HL-60 (cell line): ENCODE measurements at regions not wholly inside any gene's neighbourhood (a gene's known extent, or its start where the extent isn't known, plus 50 kb on each side); places are given as distances from the start of the nearest gene placed in this dataset.

Source experiments
- DNase-seq, 2 experiments: peaks; one replicate each; pipeline ENCODE4 v3.0.0-alpha.2; 2010 to 2020; ENCODE audit warnings: low read depth in 1 of 2, low spot score in 1 of 2
- H3K27ac ChIP-seq: fragments of 250-450 bp; sonication (Bioruptor Pico); replicated peaks from 2 replicates; pipeline ENCODE4 v1.5.1; 2020; ENCODE audit warnings: mild to moderate bottlenecking, moderate library complexity
- H3K27me3 ChIP-seq: fragments of 250-450 bp; sonication (Bioruptor Pico); 2 replicates; pipeline ENCODE4 v1.5.1; 2021; ENCODE audit warnings: mild to moderate bottlenecking, moderate library complexity; ENCODE audit not compliant: insufficient read depth, poor library complexity, severe bottlenecking
- H3K4me3 ChIP-seq: replicated peaks from 2 replicates; pipeline ENCODE4 v1.5.1; 2011; ENCODE audit warnings: mild to moderate bottlenecking, control low read depth, low read length; ENCODE audit not compliant: insufficient read depth
- GABPA ChIP-seq: IDR thresholded peaks from 2 replicates; pipeline ENCODE4 v1.6.1; 2012; ENCODE audit warnings: low read depth
- POLR2AphosphoS5 ChIP-seq: IDR thresholded peaks from 2 replicates; pipeline ENCODE4 v1.6.1; 2012; ENCODE audit warnings: low read depth
- SPI1 ChIP-seq: IDR thresholded peaks from 2 replicates; pipeline ENCODE4 v1.6.1; 2012; ENCODE audit warnings: low read depth, mild to moderate bottlenecking, borderline replicate concordance
- TF ChIP-seq, protein P1 (sequence below): IDR thresholded peaks from 2 replicates; pipeline ENCODE4 v1.6.1; 2012; ENCODE audit warnings: low read depth; ENCODE audit not compliant: insufficient replicate concordance
- TF ChIP-seq, protein P2 (sequence below): IDR thresholded peaks from one replicate; pipeline ENCODE4 v1.5.1; 2011; ENCODE audit warnings: low read length, control low read depth, inconsistent platforms; ENCODE audit not compliant: insufficient read depth

DNA sequence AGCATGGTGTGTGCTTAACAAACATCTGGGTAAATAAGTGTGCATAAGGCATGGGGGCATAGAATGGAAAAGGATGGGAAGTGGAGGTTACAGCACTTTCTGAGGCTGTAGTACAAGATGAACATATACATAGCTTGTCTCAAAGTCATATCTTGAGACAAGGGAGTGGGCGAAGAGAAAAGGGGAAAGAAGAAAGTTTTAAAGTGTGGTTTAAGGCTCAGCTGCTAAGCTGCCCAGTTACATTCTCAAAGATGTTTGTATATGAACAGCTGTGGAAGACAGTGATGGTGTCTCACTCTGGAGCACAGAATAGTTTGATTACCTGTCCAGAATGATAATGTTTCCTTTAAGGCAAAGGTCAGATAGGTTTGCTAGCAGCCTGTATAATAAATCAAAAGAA lies 61.9 kb upstream of the LANCL2 start:
- DNase-seq, result no peak
- Histone ChIP-seq H3K4me3 (no peak overlapping the region), H3K27me3 (peaks cover 20% of the 10 kb centered on the region), H3K27ac (no peak overlapping the region)
- TF ChIP-seq SPI1, result no peak
- TF ChIP-seq POLR2AphosphoS5, result no peak
- TF ChIP-seq GABPA, result no peak
- TF ChIP-seq, protein P1, sequence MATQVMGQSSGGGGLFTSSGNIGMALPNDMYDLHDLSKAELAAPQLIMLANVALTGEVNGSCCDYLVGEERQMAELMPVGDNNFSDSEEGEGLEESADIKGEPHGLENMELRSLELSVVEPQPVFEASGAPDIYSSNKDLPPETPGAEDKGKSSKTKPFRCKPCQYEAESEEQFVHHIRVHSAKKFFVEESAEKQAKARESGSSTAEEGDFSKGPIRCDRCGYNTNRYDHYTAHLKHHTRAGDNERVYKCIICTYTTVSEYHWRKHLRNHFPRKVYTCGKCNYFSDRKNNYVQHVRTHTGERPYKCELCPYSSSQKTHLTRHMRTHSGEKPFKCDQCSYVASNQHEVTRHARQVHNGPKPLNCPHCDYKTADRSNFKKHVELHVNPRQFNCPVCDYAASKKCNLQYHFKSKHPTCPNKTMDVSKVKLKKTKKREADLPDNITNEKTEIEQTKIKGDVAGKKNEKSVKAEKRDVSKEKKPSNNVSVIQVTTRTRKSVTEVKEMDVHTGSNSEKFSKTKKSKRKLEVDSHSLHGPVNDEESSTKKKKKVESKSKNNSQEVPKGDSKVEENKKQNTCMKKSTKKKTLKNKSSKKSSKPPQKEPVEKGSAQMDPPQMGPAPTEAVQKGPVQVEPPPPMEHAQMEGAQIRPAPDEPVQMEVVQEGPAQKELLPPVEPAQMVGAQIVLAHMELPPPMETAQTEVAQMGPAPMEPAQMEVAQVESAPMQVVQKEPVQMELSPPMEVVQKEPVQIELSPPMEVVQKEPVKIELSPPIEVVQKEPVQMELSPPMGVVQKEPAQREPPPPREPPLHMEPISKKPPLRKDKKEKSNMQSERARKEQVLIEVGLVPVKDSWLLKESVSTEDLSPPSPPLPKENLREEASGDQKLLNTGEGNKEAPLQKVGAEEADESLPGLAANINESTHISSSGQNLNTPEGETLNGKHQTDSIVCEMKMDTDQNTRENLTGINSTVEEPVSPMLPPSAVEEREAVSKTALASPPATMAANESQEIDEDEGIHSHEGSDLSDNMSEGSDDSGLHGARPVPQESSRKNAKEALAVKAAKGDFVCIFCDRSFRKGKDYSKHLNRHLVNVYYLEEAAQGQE, result no peak
- TF ChIP-seq, protein P2, sequence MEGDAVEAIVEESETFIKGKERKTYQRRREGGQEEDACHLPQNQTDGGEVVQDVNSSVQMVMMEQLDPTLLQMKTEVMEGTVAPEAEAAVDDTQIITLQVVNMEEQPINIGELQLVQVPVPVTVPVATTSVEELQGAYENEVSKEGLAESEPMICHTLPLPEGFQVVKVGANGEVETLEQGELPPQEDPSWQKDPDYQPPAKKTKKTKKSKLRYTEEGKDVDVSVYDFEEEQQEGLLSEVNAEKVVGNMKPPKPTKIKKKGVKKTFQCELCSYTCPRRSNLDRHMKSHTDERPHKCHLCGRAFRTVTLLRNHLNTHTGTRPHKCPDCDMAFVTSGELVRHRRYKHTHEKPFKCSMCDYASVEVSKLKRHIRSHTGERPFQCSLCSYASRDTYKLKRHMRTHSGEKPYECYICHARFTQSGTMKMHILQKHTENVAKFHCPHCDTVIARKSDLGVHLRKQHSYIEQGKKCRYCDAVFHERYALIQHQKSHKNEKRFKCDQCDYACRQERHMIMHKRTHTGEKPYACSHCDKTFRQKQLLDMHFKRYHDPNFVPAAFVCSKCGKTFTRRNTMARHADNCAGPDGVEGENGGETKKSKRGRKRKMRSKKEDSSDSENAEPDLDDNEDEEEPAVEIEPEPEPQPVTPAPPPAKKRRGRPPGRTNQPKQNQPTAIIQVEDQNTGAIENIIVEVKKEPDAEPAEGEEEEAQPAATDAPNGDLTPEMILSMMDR, result no peak

DNA sequence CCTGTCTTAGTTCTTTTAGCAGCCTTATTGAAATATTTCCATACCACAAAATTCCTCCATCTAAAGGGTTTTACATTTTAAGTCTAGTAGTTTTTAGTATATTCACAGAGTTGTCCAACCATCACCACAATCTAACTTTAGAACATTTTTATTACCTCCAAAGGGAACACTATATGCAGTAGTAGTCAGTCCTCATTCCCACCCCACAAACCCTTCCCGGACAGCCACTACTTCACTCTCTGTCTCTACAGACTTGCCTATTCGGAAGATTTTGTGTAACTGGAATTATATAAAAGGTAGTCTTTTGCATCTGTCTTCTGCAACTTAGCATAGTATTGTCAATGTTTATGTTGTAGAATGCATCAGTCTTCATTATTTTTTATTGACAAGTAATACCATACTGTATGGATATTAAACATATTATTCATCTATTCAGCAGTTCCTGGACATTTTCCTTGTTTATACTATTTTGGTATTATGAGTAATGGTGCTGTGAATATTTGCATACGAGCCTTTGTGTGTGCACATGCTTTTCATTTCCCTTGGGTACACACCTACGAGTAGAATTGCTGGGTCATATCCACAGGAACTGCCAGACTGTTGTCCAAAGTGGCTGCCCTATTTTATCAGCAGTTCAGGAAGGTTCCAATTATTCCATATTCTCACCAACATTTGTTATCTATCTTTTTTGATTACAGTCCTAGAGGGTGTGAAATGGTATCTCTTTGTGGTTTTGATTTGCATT lies 60.9 kb upstream of the LANCL2 start:
- Histone ChIP-seq H3K27me3 (peaks cover 20% of the 10 kb centered on the region), H3K27ac (no peak overlapping the region), H3K4me3 (no peak overlapping the region)
- TF ChIP-seq, protein P2, result no peak
- TF ChIP-seq SPI1 (no peak), POLR2AphosphoS5 (no peak), GABPA (no peak)
- TF ChIP-seq, protein P1, result no peak
- DNase-seq, result no peak

DNA sequence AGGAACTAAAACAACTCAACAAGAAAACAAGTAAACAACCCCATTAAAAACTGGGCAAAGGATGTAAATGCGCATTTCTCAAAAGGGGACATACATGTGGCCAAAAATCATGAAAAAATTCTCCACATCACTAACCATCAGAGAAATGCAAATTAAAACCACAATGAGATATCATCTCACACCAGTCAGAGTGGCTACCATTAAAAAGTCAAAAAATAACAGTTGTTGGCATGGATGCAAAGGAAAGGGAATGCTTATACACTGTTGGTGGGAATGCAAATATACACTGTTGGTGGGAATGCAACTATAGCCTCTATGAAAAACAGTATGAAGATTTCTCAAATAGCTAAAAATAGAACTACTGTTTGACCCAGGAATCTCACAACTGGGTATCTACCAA lies 60.0 kb upstream of the LANCL2 start:
- TF ChIP-seq, protein P2, result no peak
- TF ChIP-seq SPI1 (no peak), POLR2AphosphoS5 (no peak), GABPA (no peak)
- TF ChIP-seq, protein P1, result no peak
- H3K4me3 ChIP-seq, result no peak overlapping the region
- H3K27me3 ChIP-seq, result peaks cover 19% of the 10 kb centered on the region
- no peak overlapping the region for H3K27ac ChIP-seq
- DNase-seq, result no peak
